Kidney (tissue), 13 donors: ENCODE measurements at regions not wholly inside any gene's neighbourhood (a gene's known extent, or its start where the extent isn't known, plus 50 kb on each side); places are given as distances from the start of the nearest gene placed in this dataset.

Source experiments
- DNase-seq, 5 donors: peaks; one replicate each; pipeline ENCODE4 v3.0.0-alpha.2; 2013 to 2020
- FAIRE-seq: peaks from 2 replicates; lab custom pipeline; 2012; peaks lifted over from hg19 to GRCh38; lab: Jason Lieb, UNC
- H3K27ac ChIP-seq, 2 donors: one replicate each; pipeline ENCODE4 v1.7.0; 2013; ENCODE audit warnings: low read depth in 2 of 2, low read length in 2 of 2, inconsistent platforms in 1 of 2
- H3K27me3 ChIP-seq: one replicate; pipeline ENCODE4 v1.7.1; 2013; ENCODE audit warnings: low read length, inconsistent platforms; ENCODE audit not compliant: control insufficient read depth, insufficient read depth
- H3K36me3 ChIP-seq, 3 donors: one replicate each; pipeline versions ENCODE4 v1.7.0 to v1.7.1; 2013; ENCODE audit warnings: low read length in 3 of 3, control low read depth in 1 of 3, inconsistent platforms in 1 of 3; ENCODE audit not compliant: insufficient read depth in 3 of 3, control insufficient read depth in 2 of 3
- H3K4me1 ChIP-seq, 3 donors: one replicate each; pipeline versions ENCODE4 v1.7.0 to v1.7.1; 2013; ENCODE audit warnings: low read length in 3 of 3, inconsistent platforms in 1 of 3, low read depth in 1 of 3; ENCODE audit not compliant: control insufficient read depth in 2 of 3, insufficient read depth in 2 of 3
- H3K4me3 ChIP-seq, 3 donors: one replicate each; pipeline versions ENCODE4 v1.7.0 to v1.8.1; 2013; ENCODE audit warnings: low read length in 3 of 3, control low read depth in 1 of 3, inconsistent platforms in 1 of 3
- H3K9ac ChIP-seq, 3 donors: one replicate each; pipeline versions ENCODE4 v1.7.0 to v1.7.1; 2013; ENCODE audit warnings: low read length in 3 of 3, control low read depth in 1 of 3, inconsistent platforms in 1 of 3
- H3K9me3 ChIP-seq, 3 donors: one replicate each; pipeline versions ENCODE4 v1.7.0 to v1.7.1; 2013; ENCODE audit warnings: low read length in 3 of 3, control low read depth in 1 of 3, inconsistent platforms in 1 of 3; ENCODE audit not compliant: control insufficient read depth in 2 of 3, insufficient read depth in 1 of 3
- intact Hi-C: fragments of 100-400 bp; cut with DNase I; formaldehyde crosslinking; loops from one replicate; pipeline ENCODE4 v1.11.1; 2022
- TF ChIP-seq, protein P1 (sequence below): IDR thresholded peaks from 3 replicates; pipeline ENCODE4 v1.5.1; 2012; ENCODE audit warnings: mild to moderate bottlenecking, moderate library complexity, borderline replicate concordance; ENCODE audit not compliant: insufficient read depth; ENCODE audit errors: extremely low read depth
- donor health status: control.
- donor health status: control.
- donor health status: control.
- donor health status: control.
- donor health status: control.
- donor health status: DM: yes; HTN: yes; CAD: no.
- donor health status: Normal renal cell carcinoma (clear cell type).

- TF ChIP-seq, protein P1, sequence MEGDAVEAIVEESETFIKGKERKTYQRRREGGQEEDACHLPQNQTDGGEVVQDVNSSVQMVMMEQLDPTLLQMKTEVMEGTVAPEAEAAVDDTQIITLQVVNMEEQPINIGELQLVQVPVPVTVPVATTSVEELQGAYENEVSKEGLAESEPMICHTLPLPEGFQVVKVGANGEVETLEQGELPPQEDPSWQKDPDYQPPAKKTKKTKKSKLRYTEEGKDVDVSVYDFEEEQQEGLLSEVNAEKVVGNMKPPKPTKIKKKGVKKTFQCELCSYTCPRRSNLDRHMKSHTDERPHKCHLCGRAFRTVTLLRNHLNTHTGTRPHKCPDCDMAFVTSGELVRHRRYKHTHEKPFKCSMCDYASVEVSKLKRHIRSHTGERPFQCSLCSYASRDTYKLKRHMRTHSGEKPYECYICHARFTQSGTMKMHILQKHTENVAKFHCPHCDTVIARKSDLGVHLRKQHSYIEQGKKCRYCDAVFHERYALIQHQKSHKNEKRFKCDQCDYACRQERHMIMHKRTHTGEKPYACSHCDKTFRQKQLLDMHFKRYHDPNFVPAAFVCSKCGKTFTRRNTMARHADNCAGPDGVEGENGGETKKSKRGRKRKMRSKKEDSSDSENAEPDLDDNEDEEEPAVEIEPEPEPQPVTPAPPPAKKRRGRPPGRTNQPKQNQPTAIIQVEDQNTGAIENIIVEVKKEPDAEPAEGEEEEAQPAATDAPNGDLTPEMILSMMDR = no peak
Measured at GRCh38 chr15:88398011-88398410, 69.2 kb downstream of the MRPL46 start.

GRCh38 chr15:88397506-88397905 is 69.7 kb downstream of the MRPL46 start:
- H3K4me1 ChIP-seq = peaks cover 3 to 7% (median 4%) of the 10 kb centered on the region in 3 donors
- no peak overlapping the region for H3K4me3 ChIP-seq
- TF ChIP-seq, protein P1 = no peak
- no peaks in the 10 kb centered on the region for H3K36me3 ChIP-seq
- no peak overlapping the region for H3K27ac ChIP-seq
- no peak for FAIRE-seq
- H3K9me3 ChIP-seq = no peaks in the 10 kb centered on the region
- DNase-seq = no peak
- H3K27me3 ChIP-seq = no peaks in the 10 kb centered on the region
- H3K9ac ChIP-seq = no peak overlapping the region
- intact Hi-C loops = no loop called here

More at GRCh38 chr15:88398011-88398410, 69.2 kb downstream of the MRPL46 start:
- Histone ChIP-seq H3K27me3 (no peaks in the 10 kb centered on the region), H3K4me1 (peaks cover 3 to 7% (median 4%) of the 10 kb centered on the region in 3 donors), H3K36me3 (no peaks in the 10 kb centered on the region), H3K9me3 (no peaks in the 10 kb centered on the region), H3K9ac (no peak overlapping the region), H3K27ac (no peak overlapping the region), H3K4me3 (no peak overlapping the region)
- DNase-seq = no peak
- FAIRE-seq = no peak
- intact Hi-C loops = no loop called here

GRCh38 chr15:88395872-88396781 is 71.1 kb downstream of the MRPL46 start:
- H3K4me3 ChIP-seq = no peak overlapping the region
- H3K9me3 ChIP-seq = no peaks in the 10 kb centered on the region
- H3K36me3 ChIP-seq = no peaks in the 10 kb centered on the region
- no peaks in the 10 kb centered on the region for H3K27me3 ChIP-seq
- TF ChIP-seq, protein P1 = no peak
- H3K9ac ChIP-seq = no peak overlapping the region
- FAIRE-seq (no peak), DNase-seq (peak in 3 of 5 donors; percentile 22 to 33 (median 24))
- no peak overlapping the region for H3K27ac ChIP-seq
- H3K4me1 ChIP-seq = peaks cover 3 to 6% (median 3%) of the 10 kb centered on the region in 3 donors
- intact Hi-C loops = no loop called here
